Breast epithelium (tissue), 3 donors: ENCODE measurements at regions not wholly inside any gene's neighbourhood (a gene's known extent, or its start where the extent isn't known, plus 50 kb on each side); places are given as distances from the start of the nearest gene placed in this dataset.

Source experiments
- POLR2A ChIP-seq: fragments of 450-650 bp; IDR thresholded peaks from one replicate; pipeline ENCODE4 v1.6.1; 2016; ENCODE audit warnings: antibody characterized with exemption, mild to moderate bottlenecking, moderate library complexity
- POLR2AphosphoS5 ChIP-seq, 3 donors: sonication (generic); formaldehyde crosslinking; IDR thresholded peaks; one replicate each; pipeline ENCODE4 v1.6.1; 2017; ENCODE audit warnings: antibody characterized with exemption in 3 of 3
- TF ChIP-seq, protein P1 (sequence below), 3 donors: fragments of 450-650 bp; IDR thresholded peaks; one replicate each; pipeline ENCODE4 v1.5.1; 2016 to 2017; ENCODE audit warnings: antibody characterized with exemption in 3 of 3, mild to moderate bottlenecking in 3 of 3, moderate library complexity in 3 of 3

GRCh38 chr5:173496129-173496882, 120.1 kb downstream of the BOD1 start:
- TF ChIP-seq, protein P1, sequence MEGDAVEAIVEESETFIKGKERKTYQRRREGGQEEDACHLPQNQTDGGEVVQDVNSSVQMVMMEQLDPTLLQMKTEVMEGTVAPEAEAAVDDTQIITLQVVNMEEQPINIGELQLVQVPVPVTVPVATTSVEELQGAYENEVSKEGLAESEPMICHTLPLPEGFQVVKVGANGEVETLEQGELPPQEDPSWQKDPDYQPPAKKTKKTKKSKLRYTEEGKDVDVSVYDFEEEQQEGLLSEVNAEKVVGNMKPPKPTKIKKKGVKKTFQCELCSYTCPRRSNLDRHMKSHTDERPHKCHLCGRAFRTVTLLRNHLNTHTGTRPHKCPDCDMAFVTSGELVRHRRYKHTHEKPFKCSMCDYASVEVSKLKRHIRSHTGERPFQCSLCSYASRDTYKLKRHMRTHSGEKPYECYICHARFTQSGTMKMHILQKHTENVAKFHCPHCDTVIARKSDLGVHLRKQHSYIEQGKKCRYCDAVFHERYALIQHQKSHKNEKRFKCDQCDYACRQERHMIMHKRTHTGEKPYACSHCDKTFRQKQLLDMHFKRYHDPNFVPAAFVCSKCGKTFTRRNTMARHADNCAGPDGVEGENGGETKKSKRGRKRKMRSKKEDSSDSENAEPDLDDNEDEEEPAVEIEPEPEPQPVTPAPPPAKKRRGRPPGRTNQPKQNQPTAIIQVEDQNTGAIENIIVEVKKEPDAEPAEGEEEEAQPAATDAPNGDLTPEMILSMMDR (IDR thresholded peaks at IDR 0.05) = no peak
- no peak for TF ChIP-seq POLR2A
- no peak for TF ChIP-seq POLR2AphosphoS5 (IDR thresholded peaks at IDR 0.05)
